SK-N-SH (cell line): ENCODE measurements at regions not wholly inside any gene's neighbourhood (a gene's known extent, or its start where the extent isn't known, plus 50 kb on each side); places are given as distances from the start of the nearest gene placed in this dataset.

ENCODE experiments used
- CTCF ChIA-PET: fragments of 300-600, 350-600 bp; formaldehyde crosslinking; extraction: SDS; loops from one replicate; lab custom pipeline; 2021; lab: Yijun Ruan, JAX
- POLR2A ChIA-PET: fragments of 350-600 bp; sonication (Branson Sonifier 250); formaldehyde crosslinking; extraction: SDS; loops from one replicate; lab custom pipeline; 2020; ENCODE audit warnings: antibody characterized with exemption, inconsistent platforms; lab: Yijun Ruan, JAX
- DNase-seq: peaks from one replicate; pipeline ENCODE4 v3.0.0; 2012
- H2AFZ ChIP-seq: fragments of 200-600 bp; sonication (generic); 2 replicates; pipeline ENCODE4 v1.8.1; 2016; ENCODE audit warnings: antibody characterized with exemption, mild to moderate bottlenecking, low read depth
- H3F3A ChIP-seq: fragments of 200-600 bp; sonication (generic); replicated peaks from 2 replicates; pipeline ENCODE3; 2016; ENCODE audit warnings: antibody characterized with exemption, mild to moderate bottlenecking; ENCODE audit not compliant: insufficient read depth
- H3K27ac ChIP-seq, 2 experiments: fragments of 200-500 bp in 1 of 2; fragments of 200-600 bp in 1 of 2; sonication (Bioruptor generic) in 1 of 2; sonication (generic), shearing (Covaris generic) in 1 of 2; 2 replicates each; pipeline versions ENCODE4 v1.5.1 to v1.6.1; 2014 to 2016; ENCODE audit warnings: low read depth in 2 of 2, inconsistent platforms in 1 of 2, low read length in 1 of 2, mild to moderate bottlenecking in 1 of 2, mixed read lengths in 1 of 2
- H3K27me3 ChIP-seq: fragments of 200-600 bp; sonication (generic), shearing (Covaris generic); 2 replicates; pipeline ENCODE4 v1.6.1; 2016; ENCODE audit warnings: mixed run types; ENCODE audit not compliant: insufficient read depth
- H3K36me3 ChIP-seq, 2 experiments: fragments of 200-500 bp in 1 of 2; fragments of 200-600 bp in 1 of 2; sonication (Bioruptor generic) in 1 of 2; sonication (generic) in 1 of 2; replicated peaks in 1 of 2; 2 replicates each; pipeline versions ENCODE3 to v1.5.1; 2014 to 2016; ENCODE audit warnings: low read length in 1 of 2, mild to moderate bottlenecking in 1 of 2; ENCODE audit not compliant: insufficient read depth in 2 of 2, control insufficient read depth in 1 of 2
- H3K4me1 ChIP-seq, 2 experiments: fragments of 200-500 bp in 1 of 2; fragments of 200-600 bp in 1 of 2; sonication (Bioruptor generic) in 1 of 2; sonication (generic), shearing (Covaris generic) in 1 of 2; 2 replicates each; pipeline versions ENCODE4 v1.5.1 to v1.6.1; 2014 to 2016; ENCODE audit warnings: low read depth in 1 of 2, low read length in 1 of 2, mixed run types in 1 of 2; ENCODE audit not compliant: insufficient read depth in 2 of 2, control insufficient read depth in 1 of 2
- H3K4me2 ChIP-seq: fragments of 200-600 bp; sonication (generic), shearing (Covaris generic); 2 replicates; pipeline ENCODE4 v1.6.1; 2017; ENCODE audit warnings: mixed run types
- H3K4me3 ChIP-seq, 2 experiments: fragments of 200-500 bp in 1 of 2; fragments of 200-600 bp in 1 of 2; sonication (Bioruptor generic) in 1 of 2; sonication (generic), shearing (Covaris generic) in 1 of 2; 2 replicates each; pipeline versions ENCODE4 v1.5.1 to v1.8.1; 2014 to 2016; ENCODE audit warnings: low read depth in 2 of 2, inconsistent platforms in 1 of 2, low read length in 1 of 2, mild to moderate bottlenecking in 1 of 2, mixed read lengths in 1 of 2, moderate library complexity in 1 of 2
- H3K79me2 ChIP-seq: fragments of 200-600 bp; sonication (generic); 2 replicates; pipeline ENCODE4 v1.8.1; 2017; ENCODE audit warnings: mild to moderate bottlenecking; ENCODE audit not compliant: insufficient read depth
- H3K9ac ChIP-seq: fragments of 200-600 bp; sonication (generic); 2 replicates; pipeline ENCODE4 v1.6.1; 2017; ENCODE audit warnings: mixed run types
- H3K9me2 ChIP-seq: fragments of 200-600 bp; sonication (generic); 2 replicates; pipeline ENCODE4 v1.6.1; 2017; ENCODE audit warnings: mixed run types
- H3K9me3 ChIP-seq: fragments of 200-600 bp; sonication (generic); 2 replicates; pipeline ENCODE4 v1.6.1; 2017; ENCODE audit warnings: mixed run types, mild to moderate bottlenecking, moderate library complexity
- H4K20me1 ChIP-seq: fragments of 200-600 bp; sonication (generic); 2 replicates; pipeline ENCODE4 v1.6.1; 2017; ENCODE audit warnings: mild to moderate bottlenecking, mixed run types; ENCODE audit not compliant: insufficient read depth
- CHD2 ChIP-seq: fragments of 150-350 bp; IDR thresholded peaks from 2 replicates; pipeline ENCODE4 v1.6.1; 2018; ENCODE audit warnings: low read length; ENCODE audit not compliant: partially characterized antibody
- EZH2phosphoT487 ChIP-seq: fragments of 200-600 bp; sonication (generic); IDR thresholded peaks from 2 replicates; pipeline ENCODE4 v1.6.1; 2017; ENCODE audit warnings: low read depth, mixed run types, mild to moderate bottlenecking, antibody characterized with exemption, moderate library complexity, borderline replicate concordance
- FOXJ3 ChIP-seq: sonication (generic); formaldehyde crosslinking; IDR thresholded peaks from 2 replicates; pipeline ENCODE4 v1.5.1; 2020; ENCODE audit warnings: mild to moderate bottlenecking, missing genetic modification reagents
- GABPA ChIP-seq: IDR thresholded peaks from 2 replicates; pipeline ENCODE4 v1.4.0; 2012; ENCODE audit warnings: low read depth, mild to moderate bottlenecking
- GATA2 ChIP-seq: sonication (generic); formaldehyde crosslinking; IDR thresholded peaks from 2 replicates; pipeline ENCODE4 v1.5.0; 2020; ENCODE audit warnings: mild to moderate bottlenecking, missing genetic modification reagents
- IRF3 ChIP-seq: fragments of 150-350 bp; IDR thresholded peaks from 2 replicates; pipeline ENCODE4 v1.6.1; 2016; ENCODE audit warnings: mild to moderate bottlenecking, low read depth, low read length
- POLR2AphosphoS5 ChIP-seq: IDR thresholded peaks from 2 replicates; pipeline ENCODE4 v1.6.1; 2012; ENCODE audit warnings: low read depth, low read length
- RCOR1 ChIP-seq: fragments of 150-350 bp; IDR thresholded peaks from 2 replicates; pipeline ENCODE4 v1.6.1; 2017; ENCODE audit warnings: antibody characterized with exemption, low read length
- SMC3 ChIP-seq: IDR thresholded peaks from 2 replicates; pipeline ENCODE4 v1.6.1; 2012; ENCODE audit warnings: low read depth, low read length, improper control_type of control experiment
- TEAD4 ChIP-seq: IDR thresholded peaks from 2 replicates; pipeline ENCODE4 v1.4.0; 2012; ENCODE audit warnings: mild to moderate bottlenecking, borderline replicate concordance; ENCODE audit not compliant: insufficient read depth
- WGBS: methylation state at CpG from one replicate; pipeline ENCODE4 v1.1.6; 2017; ENCODE audit warnings: low lambda C conversion rate; 5-methylcytosine and 5-hydroxymethylcytosine counted together
- TF ChIP-seq, protein P1 (sequence below): IDR thresholded peaks from 2 replicates; pipeline ENCODE4 v1.6.1; 2012; ENCODE audit warnings: mild to moderate bottlenecking, low read depth, low read length, moderate library complexity
- TF ChIP-seq, protein P2 (sequence below): IDR thresholded peaks from 2 replicates; pipeline ENCODE4; 2012
- TF ChIP-seq, protein P3 (sequence below): IDR thresholded peaks from 2 replicates; pipeline ENCODE4 v1.4.0; 2012; ENCODE audit warnings: low read depth

- Histone ChIP-seq H3K27ac (no peak overlapping the region), H3K27me3 (no peaks in the 10 kb centered on the region), H3K9ac (no peak overlapping the region), H2AFZ (no peak overlapping the region), H4K20me1 (no peaks in the 10 kb centered on the region), H3K79me2 (no peaks in the 10 kb centered on the region), H3K9me2 (no peaks in the 10 kb centered on the region), H3K9me3 (no peaks in the 10 kb centered on the region), H3F3A (no peaks in the 10 kb centered on the region), H3K4me2 (no peak overlapping the region), H3K36me3 (no peaks in the 10 kb centered on the region), H3K4me3 (no peak overlapping the region), H3K4me1 (no peaks in the 10 kb centered on the region)
- no peak for TF ChIP-seq POLR2AphosphoS5
- TF ChIP-seq, protein P1, sequence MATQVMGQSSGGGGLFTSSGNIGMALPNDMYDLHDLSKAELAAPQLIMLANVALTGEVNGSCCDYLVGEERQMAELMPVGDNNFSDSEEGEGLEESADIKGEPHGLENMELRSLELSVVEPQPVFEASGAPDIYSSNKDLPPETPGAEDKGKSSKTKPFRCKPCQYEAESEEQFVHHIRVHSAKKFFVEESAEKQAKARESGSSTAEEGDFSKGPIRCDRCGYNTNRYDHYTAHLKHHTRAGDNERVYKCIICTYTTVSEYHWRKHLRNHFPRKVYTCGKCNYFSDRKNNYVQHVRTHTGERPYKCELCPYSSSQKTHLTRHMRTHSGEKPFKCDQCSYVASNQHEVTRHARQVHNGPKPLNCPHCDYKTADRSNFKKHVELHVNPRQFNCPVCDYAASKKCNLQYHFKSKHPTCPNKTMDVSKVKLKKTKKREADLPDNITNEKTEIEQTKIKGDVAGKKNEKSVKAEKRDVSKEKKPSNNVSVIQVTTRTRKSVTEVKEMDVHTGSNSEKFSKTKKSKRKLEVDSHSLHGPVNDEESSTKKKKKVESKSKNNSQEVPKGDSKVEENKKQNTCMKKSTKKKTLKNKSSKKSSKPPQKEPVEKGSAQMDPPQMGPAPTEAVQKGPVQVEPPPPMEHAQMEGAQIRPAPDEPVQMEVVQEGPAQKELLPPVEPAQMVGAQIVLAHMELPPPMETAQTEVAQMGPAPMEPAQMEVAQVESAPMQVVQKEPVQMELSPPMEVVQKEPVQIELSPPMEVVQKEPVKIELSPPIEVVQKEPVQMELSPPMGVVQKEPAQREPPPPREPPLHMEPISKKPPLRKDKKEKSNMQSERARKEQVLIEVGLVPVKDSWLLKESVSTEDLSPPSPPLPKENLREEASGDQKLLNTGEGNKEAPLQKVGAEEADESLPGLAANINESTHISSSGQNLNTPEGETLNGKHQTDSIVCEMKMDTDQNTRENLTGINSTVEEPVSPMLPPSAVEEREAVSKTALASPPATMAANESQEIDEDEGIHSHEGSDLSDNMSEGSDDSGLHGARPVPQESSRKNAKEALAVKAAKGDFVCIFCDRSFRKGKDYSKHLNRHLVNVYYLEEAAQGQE = no peak
- TF ChIP-seq RCOR1 = no peak
- no peak for TF ChIP-seq IRF3
- no peak for TF ChIP-seq CHD2
- TF ChIP-seq, protein P2, sequence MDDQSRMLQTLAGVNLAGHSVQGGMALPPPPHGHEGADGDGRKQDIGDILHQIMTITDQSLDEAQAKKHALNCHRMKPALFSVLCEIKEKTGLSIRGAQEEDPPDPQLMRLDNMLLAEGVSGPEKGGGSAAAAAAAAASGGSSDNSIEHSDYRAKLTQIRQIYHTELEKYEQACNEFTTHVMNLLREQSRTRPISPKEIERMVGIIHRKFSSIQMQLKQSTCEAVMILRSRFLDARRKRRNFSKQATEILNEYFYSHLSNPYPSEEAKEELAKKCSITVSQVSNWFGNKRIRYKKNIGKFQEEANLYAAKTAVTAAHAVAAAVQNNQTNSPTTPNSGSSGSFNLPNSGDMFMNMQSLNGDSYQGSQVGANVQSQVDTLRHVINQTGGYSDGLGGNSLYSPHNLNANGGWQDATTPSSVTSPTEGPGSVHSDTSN = no peak
- no peak for TF ChIP-seq FOXJ3
- CTCF ChIA-PET = no interaction called here
- DNase-seq = no peak
- 37% methylated on average over 4 of the region's 4 CpGs for WGBS
- POLR2A ChIA-PET = no interaction called here
These were observed 116.6 kb downstream of the SH2D1A start for GRCh38 chrX:124462931-124463330.

DNA sequence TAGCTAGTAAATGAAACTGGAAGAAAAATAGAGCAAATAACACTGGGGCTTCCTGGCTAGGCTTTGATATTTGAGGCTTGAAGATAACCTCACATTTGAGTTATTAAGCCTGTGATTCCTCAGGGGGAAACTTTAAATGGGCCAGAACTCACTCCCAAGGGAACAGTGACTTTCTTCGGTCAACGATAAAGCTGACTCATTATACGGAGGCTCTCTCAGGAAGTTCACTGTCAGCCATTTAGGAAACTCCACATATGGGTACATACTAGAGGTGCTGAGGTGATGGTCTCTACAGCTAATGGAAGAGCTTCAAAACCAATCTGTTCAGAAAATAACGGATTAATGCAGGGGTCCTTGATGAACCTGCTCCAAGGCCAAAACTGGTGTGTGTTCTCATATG, 120.8 kb downstream of the SH2D1A start:
- H3K9me2 ChIP-seq = no peaks in the 10 kb centered on the region
- WGBS = 39% methylated on average over 4 of the region's 4 CpGs

More for the DNA sequence above, 120.8 kb downstream of the SH2D1A start:
- Histone ChIP-seq H3K79me2 (no peaks in the 10 kb centered on the region), H3K9ac (no peak overlapping the region), H3K27me3 (no peaks in the 10 kb centered on the region), H3K4me1 (no peaks in the 10 kb centered on the region), H3K4me3 (no peak overlapping the region), H3F3A (no peaks in the 10 kb centered on the region), H3K27ac (no peak overlapping the region), H3K9me3 (no peaks in the 10 kb centered on the region), H4K20me1 (no peaks in the 10 kb centered on the region), H3K36me3 (no peaks in the 10 kb centered on the region), H2AFZ (no peak overlapping the region), H3K4me2 (no peak overlapping the region)
- ChIA-PET POLR2A (no interaction called here), CTCF (interaction anchor here (0.6 kb wide), 1 partner anchor 10 kb away, joined by 4 read pairs; no protein-coding TSS in a partner anchor)
- DNase-seq = no peak
- TF ChIP-seq GABPA (no peak), GATA2 (CRISPR knock-in tag) (no peak), EZH2phosphoT487 (no peak), TEAD4 (no peak), SMC3 (no peak)
- TF ChIP-seq, protein P3, sequence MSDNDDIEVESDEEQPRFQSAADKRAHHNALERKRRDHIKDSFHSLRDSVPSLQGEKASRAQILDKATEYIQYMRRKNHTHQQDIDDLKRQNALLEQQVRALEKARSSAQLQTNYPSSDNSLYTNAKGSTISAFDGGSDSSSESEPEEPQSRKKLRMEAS = no peak
- TF ChIP-seq, all 33 proteins: peak for 0
